HUES48 (cell line): ENCODE measurements at regions not wholly inside any gene's neighbourhood (a gene's known extent, or its start where the extent isn't known, plus 50 kb on each side); places are given as distances from the start of the nearest gene placed in this dataset.

Experiments
- H3K27ac ChIP-seq: one replicate; pipeline ENCODE4 v1.7.0; 2013; ENCODE audit warnings: low read depth, low read length, inconsistent platforms
- H3K27me3 ChIP-seq: 2 replicates; pipeline ENCODE4 v1.6.1; 2013; ENCODE audit warnings: mild to moderate bottlenecking, low read length; ENCODE audit not compliant: control insufficient read depth, insufficient read depth
- H3K36me3 ChIP-seq: 2 replicates; pipeline ENCODE4 v1.6.1; 2013; ENCODE audit warnings: low read length; ENCODE audit not compliant: control insufficient read depth, insufficient read depth
- H3K4me1 ChIP-seq: 2 replicates; pipeline ENCODE4 v1.6.1; 2013; ENCODE audit warnings: mild to moderate bottlenecking, low read length; ENCODE audit not compliant: control insufficient read depth, insufficient read depth
- H3K4me3 ChIP-seq: 2 replicates; pipeline ENCODE4 v1.5.1; 2013; ENCODE audit warnings: mild to moderate bottlenecking, low read depth, low read length
- H3K9ac ChIP-seq: 2 replicates; pipeline ENCODE4 v1.6.1; 2013; ENCODE audit warnings: mild to moderate bottlenecking, low read depth, low read length, moderate library complexity
- H3K9me3 ChIP-seq: 2 replicates; pipeline ENCODE4 v1.6.1; 2013; ENCODE audit warnings: low read length; ENCODE audit not compliant: control insufficient read depth, insufficient read depth

GRCh38 chrX:40508560-40508959, 72.2 kb upstream of the ATP6AP2 start:
- peaks cover 4% of the 10 kb centered on the region; the same call in 1 of the 2 replicates for H3K9me3 ChIP-seq
- H3K27ac ChIP-seq: no peak overlapping the region
- H3K4me1 ChIP-seq: peaks cover 12% of the 10 kb centered on the region; the same call in 1 of the 2 replicates
- no peak overlapping the region for H3K4me3 ChIP-seq
- no peaks in the 10 kb centered on the region for H3K36me3 ChIP-seq
- no peak overlapping the region for H3K9ac ChIP-seq
- no peaks in the 10 kb centered on the region for H3K27me3 ChIP-seq

DNA sequence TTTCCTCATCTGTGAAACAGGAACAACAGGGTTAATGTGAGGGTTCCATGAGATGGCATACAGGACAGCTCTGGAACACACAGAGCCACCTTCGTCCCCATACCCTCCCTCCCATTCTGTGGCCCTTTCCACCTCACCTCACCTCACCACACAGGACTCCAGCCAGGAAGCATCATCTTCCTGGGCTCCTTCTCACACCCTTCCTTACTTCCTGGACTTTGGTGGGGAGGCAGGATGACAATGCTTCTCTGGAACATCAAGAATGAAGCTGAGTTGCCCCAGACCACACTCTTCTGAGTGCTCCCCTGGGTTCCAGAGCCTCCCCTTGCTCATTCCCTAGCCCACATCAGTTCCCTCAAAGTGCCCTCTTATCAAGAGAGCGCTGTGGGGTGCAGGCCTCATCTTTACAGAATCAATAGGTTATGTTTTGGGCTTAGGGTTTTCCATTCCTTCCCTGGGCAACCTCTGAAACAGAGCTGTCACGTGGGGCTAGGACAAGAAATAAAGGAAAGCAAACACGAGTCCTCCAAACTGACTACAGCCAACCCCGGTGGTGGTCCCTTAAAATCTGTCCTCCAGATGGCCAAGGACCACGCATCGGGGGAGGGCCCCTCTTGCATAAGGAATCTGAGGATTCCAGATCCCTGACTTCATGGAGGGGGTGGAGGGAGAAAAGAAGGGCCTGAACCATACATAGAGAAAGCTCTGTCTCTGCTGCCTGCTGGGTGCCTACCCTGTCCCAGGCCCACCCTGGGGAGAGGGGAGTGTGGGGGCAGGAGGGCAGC, 74.4 kb upstream of the ATP6AP2 start:
- Histone ChIP-seq H3K4me3 (no peak overlapping the region), H3K9me3 (0 out of 2 replicates have a peak, but pooled peaks cover 4% of the 10 kb centered on the region), H3K36me3 (no peaks in the 10 kb centered on the region), H3K27ac (no peak overlapping the region), H3K4me1 (peaks cover 12% of the 10 kb centered on the region; the same call in 1 of the 2 replicates), H3K27me3 (no peaks in the 10 kb centered on the region), H3K9ac (no peak overlapping the region)

DNA sequence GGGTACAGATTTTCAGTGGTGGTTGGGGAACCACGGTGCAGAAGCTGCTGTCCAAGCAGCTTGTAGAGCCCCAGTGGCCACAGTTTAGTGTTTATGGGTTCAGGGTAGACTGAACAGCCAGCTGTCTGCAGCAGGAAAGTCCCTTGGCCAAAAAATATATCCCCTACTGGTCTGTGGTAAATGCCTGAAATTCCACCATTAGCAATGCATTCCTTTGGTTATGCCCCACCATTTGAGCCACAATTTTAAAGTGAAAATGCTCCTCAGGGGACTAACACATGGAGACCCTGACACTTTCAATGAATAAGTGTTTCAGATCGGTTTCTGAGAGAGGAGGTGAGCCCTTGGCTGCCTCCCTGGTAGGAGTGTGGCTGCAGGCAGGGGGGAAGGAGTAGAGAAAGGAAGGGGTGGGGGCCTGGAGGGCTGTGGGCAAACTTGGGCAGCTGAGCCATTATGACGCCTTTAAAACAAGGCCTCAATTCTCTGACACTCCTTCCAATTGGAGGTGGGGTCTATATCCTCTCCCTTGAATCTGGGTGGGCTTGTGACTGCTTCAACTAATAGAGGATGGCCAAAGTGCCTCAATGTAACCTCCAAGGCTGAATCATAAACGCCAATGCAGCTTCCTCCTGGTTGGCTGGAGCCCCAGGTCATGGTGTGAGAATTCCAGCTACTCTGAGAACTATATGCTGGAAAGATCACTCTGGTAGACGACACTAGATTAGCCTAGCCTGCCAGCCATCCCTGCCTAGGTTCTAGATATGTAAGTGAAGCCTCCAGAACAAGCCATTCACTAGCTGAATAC, 75.8 kb upstream of the ATP6AP2 start:
- Histone ChIP-seq H3K9ac (no peak overlapping the region), H3K4me1 (peaks cover 12% of the 10 kb centered on the region; the same call in 1 of the 2 replicates), H3K36me3 (no peaks in the 10 kb centered on the region), H3K27ac (peak overlapping the region; percentile 45), H3K9me3 (0 out of 2 replicates have a peak, but pooled peaks cover 4% of the 10 kb centered on the region), H3K27me3 (no peaks in the 10 kb centered on the region), H3K4me3 (no peak overlapping the region)

DNA sequence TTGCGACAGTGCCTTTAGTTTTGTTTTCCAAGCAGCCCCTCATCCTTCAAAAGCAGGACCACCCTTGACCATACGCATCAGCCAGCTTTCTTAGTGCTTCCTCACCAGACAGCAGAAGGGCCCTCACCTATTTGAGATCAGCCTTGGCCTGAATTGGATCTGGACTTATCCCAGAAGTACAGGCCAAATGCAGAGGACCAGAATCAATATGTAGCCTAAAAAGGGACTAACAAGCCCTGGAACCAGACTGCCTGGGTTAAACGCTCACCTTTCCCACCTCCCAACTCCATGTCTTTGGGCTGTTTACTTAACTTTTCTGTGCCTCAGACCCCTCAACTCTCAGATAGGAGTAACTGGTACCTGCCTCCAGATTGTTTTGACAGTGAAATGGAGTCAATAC, 77.7 kb upstream of the ATP6AP2 start:
- H3K27ac ChIP-seq: no peak overlapping the region
- peaks cover 12% of the 10 kb centered on the region; the same call in 1 of the 2 replicates for H3K4me1 ChIP-seq
- H3K27me3 ChIP-seq: no peaks in the 10 kb centered on the region
- no peak overlapping the region for H3K9ac ChIP-seq
- H3K9me3 ChIP-seq: 0 out of 2 replicates have a peak, but pooled peaks cover 4% of the 10 kb centered on the region
- no peaks in the 10 kb centered on the region for H3K36me3 ChIP-seq
- no peak overlapping the region for H3K4me3 ChIP-seq

- H3K4me3 ChIP-seq: no peak overlapping the region
- peaks cover 12% of the 10 kb centered on the region; the same call in 1 of the 2 replicates for H3K4me1 ChIP-seq
- 0 out of 2 replicates have a peak, but pooled peaks cover 4% of the 10 kb centered on the region for H3K9me3 ChIP-seq
- no peak overlapping the region for H3K27ac ChIP-seq
- H3K36me3 ChIP-seq: no peaks in the 10 kb centered on the region
- H3K9ac ChIP-seq: no peak overlapping the region
- no peaks in the 10 kb centered on the region for H3K27me3 ChIP-seq
These were observed 78.1 kb upstream of the ATP6AP2 start for GRCh38 chrX:40502688-40503087.

- peaks cover 12% of the 10 kb centered on the region; the same call in 1 of the 2 replicates for H3K4me1 ChIP-seq
- no peak overlapping the region for H3K27ac ChIP-seq
- H3K9ac ChIP-seq: no peak overlapping the region
- no peaks in the 10 kb centered on the region for H3K27me3 ChIP-seq
- H3K9me3 ChIP-seq: 0 out of 2 replicates have a peak, but pooled peaks cover 4% of the 10 kb centered on the region
- H3K36me3 ChIP-seq: no peaks in the 10 kb centered on the region
- H3K4me3 ChIP-seq: no peak overlapping the region
These were observed 79.5 kb upstream of the ATP6AP2 start for GRCh38 chrX:40501164-40501855.

- H3K27me3 ChIP-seq: no peaks in the 10 kb centered on the region
- H3K36me3 ChIP-seq: no peaks in the 10 kb centered on the region
- no peaks in the 10 kb centered on the region for H3K4me1 ChIP-seq
- H3K9me3 ChIP-seq: peaks cover under 1% of the 10 kb centered on the region; the same call in 1 of the 2 replicates
- H3K4me3 ChIP-seq: no peak overlapping the region
- no peak overlapping the region for H3K9ac ChIP-seq
- no peak overlapping the region for H3K27ac ChIP-seq
These were observed 84.0 kb upstream of the ATP6AP2 start for GRCh38 chrX:40496728-40497127.

DNA sequence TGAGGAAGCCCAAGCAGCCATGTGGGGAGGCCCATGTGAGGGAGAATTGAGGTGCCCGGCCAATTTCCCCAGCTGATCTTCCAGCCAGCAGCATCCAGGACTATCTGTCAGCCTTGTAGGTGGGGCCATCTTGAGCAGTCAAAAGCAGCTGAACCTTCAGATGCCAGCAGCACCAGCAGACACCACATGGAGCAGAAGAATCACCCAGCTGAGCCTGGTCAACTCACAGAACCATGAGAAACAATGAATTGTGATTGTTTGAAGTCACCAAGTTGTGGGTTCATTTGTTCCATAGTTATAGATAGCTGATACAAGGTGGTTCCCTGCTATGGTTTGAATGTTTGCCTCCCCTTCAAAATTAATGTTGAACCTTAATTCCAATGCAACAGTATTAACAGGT, 85.1 kb upstream of the ATP6AP2 start:
- Histone ChIP-seq H3K36me3 (no peaks in the 10 kb centered on the region), H3K27ac (no peak overlapping the region), H3K27me3 (no peaks in the 10 kb centered on the region)

DNA sequence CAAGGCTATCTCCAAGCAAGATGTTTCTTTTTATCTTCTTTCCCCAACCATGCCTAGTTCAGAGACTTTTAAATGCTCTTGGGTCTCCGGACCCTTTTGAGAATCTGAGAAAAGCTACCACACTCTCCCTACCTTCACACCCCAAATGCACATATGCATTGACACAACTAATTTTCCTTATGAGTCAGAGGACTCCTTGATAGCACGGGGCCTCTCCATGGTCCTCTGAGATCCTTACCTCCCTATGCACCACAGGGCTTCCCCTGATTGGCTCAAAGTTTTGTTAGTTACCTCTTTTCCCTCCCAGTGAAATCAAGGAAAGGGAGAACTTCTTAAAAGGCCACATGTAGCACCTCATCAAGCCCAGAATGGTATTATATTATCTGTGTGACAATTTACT, 86.8 kb upstream of the ATP6AP2 start:
- H3K27me3 ChIP-seq: no peaks in the 10 kb centered on the region
- no peak overlapping the region for H3K27ac ChIP-seq

More for the DNA sequence above, 85.1 kb upstream of the ATP6AP2 start:
- H3K9me3 ChIP-seq: peaks cover 6% of the 10 kb centered on the region; the same call in 1 of the 2 replicates
- no peak overlapping the region for H3K4me3 ChIP-seq
- no peak overlapping the region for H3K9ac ChIP-seq
- no peaks in the 10 kb centered on the region for H3K4me1 ChIP-seq

DNA sequence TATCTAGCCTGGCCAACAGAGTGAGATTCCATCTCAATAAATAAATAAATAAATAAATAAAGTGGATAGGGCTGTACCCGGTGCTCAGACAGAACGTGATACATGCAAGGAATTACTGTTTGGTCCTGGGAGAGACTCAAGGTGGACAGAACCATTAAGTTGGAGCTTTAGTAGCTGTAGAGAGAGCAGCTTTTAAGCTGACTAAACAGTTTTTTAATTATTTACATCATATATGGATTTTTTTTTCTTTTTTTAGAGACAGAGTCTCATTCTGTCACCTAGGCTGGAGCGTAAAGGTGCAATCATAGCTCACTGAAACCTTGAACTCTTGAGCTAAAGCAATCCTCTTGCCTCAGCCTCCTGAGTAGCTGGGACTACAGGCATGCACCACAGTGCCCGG, 92.5 kb upstream of the ATP6AP2 start:
- Histone ChIP-seq H3K4me3 (no peak overlapping the region), H3K9ac (no peak overlapping the region), H3K9me3 (peaks cover 12% of the 10 kb centered on the region), H3K36me3 (no peaks in the 10 kb centered on the region), H3K27me3 (no peaks in the 10 kb centered on the region), H3K27ac (no peak overlapping the region), H3K4me1 (peaks cover 17% of the 10 kb centered on the region)

More for the DNA sequence above, 86.8 kb upstream of the ATP6AP2 start:
- Histone ChIP-seq H3K4me1 (0 out of 2 replicates have a peak, but pooled peaks cover 4% of the 10 kb centered on the region), H3K36me3 (no peaks in the 10 kb centered on the region), H3K9me3 (peaks cover 6% of the 10 kb centered on the region; the same call in 1 of the 2 replicates), H3K4me3 (no peak overlapping the region), H3K9ac (no peak overlapping the region)
